GM23338 (cell line): ENCODE measurements at regions not wholly inside any gene's neighbourhood (a gene's known extent, or its start where the extent isn't known, plus 50 kb on each side); places are given as distances from the start of the nearest gene placed in this dataset.

Source experiments
- ATAC-seq: fragments of 200-7000 bp; cut with Tn5 transposase; 3 replicates; pipeline ENCODE4 v1.9.1; 2020
- DNase-seq: peaks from one replicate; pipeline ENCODE4 v3.0.0-alpha.2; 2015; ENCODE audit warnings: low spot score
- H2AFZ ChIP-seq: fragments of 200-600 bp; sonication (generic); 2 replicates; pipeline ENCODE4 v1.8.0; 2016; ENCODE audit warnings: antibody characterized with exemption, mild to moderate bottlenecking, moderate library complexity
- H3F3A ChIP-seq: fragments of 200-600 bp; sonication (generic); replicated peaks from 2 replicates; pipeline ENCODE4 v1.8.0; 2017; ENCODE audit warnings: antibody characterized with exemption, mixed run types, low read depth
- H3K27ac ChIP-seq: fragments of 200-600 bp; sonication (generic); 2 replicates; pipeline ENCODE4 v1.6.1; 2016; ENCODE audit warnings: low read depth
- H3K27me3 ChIP-seq: fragments of 200-600 bp; sonication (generic); 2 replicates; pipeline ENCODE4 v1.8.0; 2016; ENCODE audit warnings: mild to moderate bottlenecking, mixed run types, moderate library complexity; ENCODE audit not compliant: insufficient read depth
- H3K36me3 ChIP-seq: fragments of 200-600 bp; sonication (generic); 2 replicates; pipeline ENCODE4 v1.8.0; 2016; ENCODE audit warnings: mild to moderate bottlenecking; ENCODE audit not compliant: insufficient read depth
- H3K4me1 ChIP-seq: fragments of 200-600 bp; sonication (generic); 2 replicates; pipeline ENCODE4 v1.8.0; 2016; ENCODE audit warnings: mild to moderate bottlenecking, moderate library complexity; ENCODE audit not compliant: insufficient read depth
- H3K4me2 ChIP-seq: fragments of 200-600 bp; sonication (generic); 2 replicates; pipeline ENCODE4 v1.7.1; 2017; ENCODE audit warnings: mixed run types
- H3K4me3 ChIP-seq: fragments of 200-600 bp; sonication (generic); 2 replicates; pipeline ENCODE4 v1.6.1; 2016; ENCODE audit warnings: mixed run types
- H3K79me2 ChIP-seq: fragments of 200-600 bp; sonication (generic); replicated peaks from 2 replicates; pipeline ENCODE4 v1.8.0; 2017; ENCODE audit warnings: mild to moderate bottlenecking; ENCODE audit not compliant: insufficient read depth
- H3K9me2 ChIP-seq: fragments of 200-600 bp; sonication (generic); 2 replicates; pipeline ENCODE4 v1.8.0; 2017; ENCODE audit not compliant: insufficient read depth
- H4K20me1 ChIP-seq: fragments of 200-600 bp; sonication (generic); replicated peaks from 2 replicates; pipeline ENCODE4 v1.8.0; 2017; ENCODE audit warnings: mild to moderate bottlenecking; ENCODE audit not compliant: insufficient read depth
- H3K27ac Mint-ChIP-seq: 2 replicates; pipeline ENCODE4 v1.8.0; 2020; ENCODE audit warnings: inconsistent platforms, mild to moderate bottlenecking, moderate library complexity, mixed read lengths
- H3K27me3 Mint-ChIP-seq: 3 replicates; pipeline ENCODE4 v1.8.0; 2022; ENCODE audit warnings: low read depth, mild to moderate bottlenecking, moderate library complexity, mixed read lengths, inconsistent platforms; ENCODE audit not compliant: insufficient read depth, poor library complexity
- H3K36me3 Mint-ChIP-seq: 3 replicates; pipeline ENCODE4 v1.8.0; 2021; ENCODE audit warnings: low read depth, mild to moderate bottlenecking, inconsistent platforms, moderate library complexity, mixed read lengths
- H3K4me1 Mint-ChIP-seq: 3 replicates; pipeline ENCODE4 v1.8.0; 2020; ENCODE audit warnings: mild to moderate bottlenecking, inconsistent platforms, mixed read lengths
- H3K4me3 Mint-ChIP-seq: 3 replicates; pipeline ENCODE4 v1.8.0; 2021; ENCODE audit warnings: moderate library complexity, mild to moderate bottlenecking, inconsistent platforms, mixed read lengths
- H3K9me3 Mint-ChIP-seq: 3 replicates; pipeline ENCODE4 v1.8.0; 2020; ENCODE audit warnings: moderate library complexity, mild to moderate bottlenecking, inconsistent platforms, mixed read lengths
- CREB1 ChIP-seq: fragments of 250-450 bp; sonication (Bioruptor Pico); IDR thresholded peaks from 2 replicates; pipeline ENCODE4 v1.5.0; 2020; ENCODE audit warnings: low read depth, mild to moderate bottlenecking, moderate library complexity
- EZH2 ChIP-seq: fragments of 200-600 bp; sonication (generic); IDR thresholded peaks from one replicate; pipeline ENCODE4 v1.8.0; 2017; ENCODE audit warnings: antibody characterized with exemption, mild to moderate bottlenecking, low read depth; ENCODE audit not compliant: unreplicated experiment
- EZH2phosphoT487 ChIP-seq: fragments of 200-600 bp; sonication (generic); IDR thresholded peaks from one replicate; pipeline ENCODE4 v1.8.1; 2018; ENCODE audit warnings: antibody characterized with exemption; ENCODE audit not compliant: unreplicated experiment
- JUNB ChIP-seq: IDR thresholded peaks from one replicate; pipeline ENCODE4 v1.6.1; 2016; ENCODE audit warnings: antibody characterized with exemption; ENCODE audit not compliant: unreplicated experiment
- NANOG ChIP-seq: IDR thresholded peaks from 2 replicates; pipeline ENCODE4 v1.6.1; 2016; ENCODE audit warnings: antibody characterized with exemption, borderline replicate concordance
- POLR2AphosphoS5 ChIP-seq: IDR thresholded peaks from 2 replicates; pipeline ENCODE4 v1.6.1; 2016; ENCODE audit warnings: antibody characterized with exemption, low read depth
- REST ChIP-seq: IDR thresholded peaks from one replicate; pipeline ENCODE4 v1.6.1; 2018; ENCODE audit warnings: antibody characterized with exemption; ENCODE audit not compliant: unreplicated experiment
- STAT1 ChIP-seq: IDR thresholded peaks from one replicate; pipeline ENCODE4 v1.6.1; 2016; ENCODE audit warnings: antibody characterized with exemption; ENCODE audit not compliant: unreplicated experiment
- ZNF114 ChIP-seq: fragments of 250-450 bp; sonication (Bioruptor Pico); IDR thresholded peaks from 2 replicates; pipeline ENCODE4 v1.5.0; 2020; ENCODE audit warnings: mild to moderate bottlenecking, moderate library complexity
- ZNF331 ChIP-seq: fragments of 250-450 bp; sonication (Bioruptor Pico); IDR thresholded peaks from 2 replicates; pipeline ENCODE4 v1.5.0; 2020; ENCODE audit warnings: low read depth, mild to moderate bottlenecking, moderate library complexity
- TF ChIP-seq, protein P1 (sequence below): IDR thresholded peaks from 2 replicates; pipeline ENCODE4 v1.6.1; 2016; ENCODE audit warnings: antibody characterized with exemption
- TF ChIP-seq, protein P2 (sequence below): fragments of 250-450 bp; sonication (Bioruptor Pico); IDR thresholded peaks from 2 replicates; pipeline ENCODE4 v1.5.0; 2020; ENCODE audit warnings: mild to moderate bottlenecking, moderate library complexity
- TF ChIP-seq, protein P3 (sequence below), 2 experiments: fragments of 200-600 bp in 1 of 2; sonication (generic) in 1 of 2; conservative IDR thresholded peaks; 2 replicates each; pipeline versions ENCODE4 v1.5.1 to v1.6.1; 2016 to 2017; ENCODE audit warnings: antibody characterized with exemption in 2 of 2, low read depth in 2 of 2, mild to moderate bottlenecking in 2 of 2, moderate library complexity in 1 of 2

GRCh38 chr20:6395695-6396094, 272.9 kb upstream of the FERMT1 start (continued):
- TF ChIP-seq, protein P1, sequence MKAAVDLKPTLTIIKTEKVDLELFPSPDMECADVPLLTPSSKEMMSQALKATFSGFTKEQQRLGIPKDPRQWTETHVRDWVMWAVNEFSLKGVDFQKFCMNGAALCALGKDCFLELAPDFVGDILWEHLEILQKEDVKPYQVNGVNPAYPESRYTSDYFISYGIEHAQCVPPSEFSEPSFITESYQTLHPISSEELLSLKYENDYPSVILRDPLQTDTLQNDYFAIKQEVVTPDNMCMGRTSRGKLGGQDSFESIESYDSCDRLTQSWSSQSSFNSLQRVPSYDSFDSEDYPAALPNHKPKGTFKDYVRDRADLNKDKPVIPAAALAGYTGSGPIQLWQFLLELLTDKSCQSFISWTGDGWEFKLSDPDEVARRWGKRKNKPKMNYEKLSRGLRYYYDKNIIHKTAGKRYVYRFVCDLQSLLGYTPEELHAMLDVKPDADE = no peak

DNA sequence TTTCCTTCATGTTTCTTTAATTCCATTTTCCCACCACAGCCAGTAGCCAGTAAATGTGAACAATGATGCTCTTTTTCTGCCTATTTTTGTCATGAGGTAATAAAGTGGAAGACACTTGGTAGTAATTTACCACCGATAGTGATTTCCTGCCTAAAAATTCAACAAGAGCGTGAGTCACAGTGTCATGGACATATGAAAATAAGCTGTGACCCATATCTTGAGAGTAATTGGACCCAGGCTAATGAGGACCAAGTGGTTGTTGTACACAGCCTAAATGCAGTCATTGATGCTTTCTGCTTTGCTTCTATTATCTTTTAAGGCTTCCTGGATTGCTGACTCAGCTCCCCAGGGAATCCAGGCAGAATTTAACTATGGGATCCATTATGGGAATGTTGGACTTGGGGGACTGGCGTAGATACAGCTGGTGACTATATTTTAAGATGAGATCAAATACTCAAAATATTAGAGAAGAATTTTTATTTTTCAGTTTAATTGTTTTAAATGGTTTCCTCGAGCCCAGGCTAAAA, 265.9 kb upstream of the FERMT1 start:
- Mint-ChIP-seq H3K27me3 (no peaks in the 10 kb centered on the region), H3K4me1 (no peaks in the 10 kb centered on the region), H3K4me3 (no peak overlapping the region), H3K36me3 (no peaks in the 10 kb centered on the region), H3K9me3 (no peaks in the 10 kb centered on the region), H3K27ac (no peak overlapping the region)
- Histone ChIP-seq H3K36me3 (no peaks in the 10 kb centered on the region), H3K4me1 (0 out of 2 replicates have a peak, but pooled peaks cover 3% of the 10 kb centered on the region), H3K4me2 (no peak overlapping the region), H3F3A (no peaks in the 10 kb centered on the region), H3K4me3 (no peak overlapping the region), H3K9me2 (peaks cover 14% of the 10 kb centered on the region; the same call in 1 of the 2 replicates), H3K27me3 (no peaks in the 10 kb centered on the region), H3K27ac (no peak overlapping the region), H3K79me2 (no peaks in the 10 kb centered on the region), H2AFZ (no peak overlapping the region), H4K20me1 (no peaks in the 10 kb centered on the region)
- ATAC-seq (no peak), DNase-seq (no peak)
- TF ChIP-seq CREB1 (CRISPR knock-in tag) (no peak), ZNF114 (CRISPR knock-in tag) (no peak), POLR2AphosphoS5 (no peak), JUNB (no peak), REST (no peak), ZNF331 (CRISPR knock-in tag) (no peak), EZH2phosphoT487 (no peak), STAT1 (no peak), NANOG (no peak), EZH2 (no peak)
- TF ChIP-seq, protein P2, sequence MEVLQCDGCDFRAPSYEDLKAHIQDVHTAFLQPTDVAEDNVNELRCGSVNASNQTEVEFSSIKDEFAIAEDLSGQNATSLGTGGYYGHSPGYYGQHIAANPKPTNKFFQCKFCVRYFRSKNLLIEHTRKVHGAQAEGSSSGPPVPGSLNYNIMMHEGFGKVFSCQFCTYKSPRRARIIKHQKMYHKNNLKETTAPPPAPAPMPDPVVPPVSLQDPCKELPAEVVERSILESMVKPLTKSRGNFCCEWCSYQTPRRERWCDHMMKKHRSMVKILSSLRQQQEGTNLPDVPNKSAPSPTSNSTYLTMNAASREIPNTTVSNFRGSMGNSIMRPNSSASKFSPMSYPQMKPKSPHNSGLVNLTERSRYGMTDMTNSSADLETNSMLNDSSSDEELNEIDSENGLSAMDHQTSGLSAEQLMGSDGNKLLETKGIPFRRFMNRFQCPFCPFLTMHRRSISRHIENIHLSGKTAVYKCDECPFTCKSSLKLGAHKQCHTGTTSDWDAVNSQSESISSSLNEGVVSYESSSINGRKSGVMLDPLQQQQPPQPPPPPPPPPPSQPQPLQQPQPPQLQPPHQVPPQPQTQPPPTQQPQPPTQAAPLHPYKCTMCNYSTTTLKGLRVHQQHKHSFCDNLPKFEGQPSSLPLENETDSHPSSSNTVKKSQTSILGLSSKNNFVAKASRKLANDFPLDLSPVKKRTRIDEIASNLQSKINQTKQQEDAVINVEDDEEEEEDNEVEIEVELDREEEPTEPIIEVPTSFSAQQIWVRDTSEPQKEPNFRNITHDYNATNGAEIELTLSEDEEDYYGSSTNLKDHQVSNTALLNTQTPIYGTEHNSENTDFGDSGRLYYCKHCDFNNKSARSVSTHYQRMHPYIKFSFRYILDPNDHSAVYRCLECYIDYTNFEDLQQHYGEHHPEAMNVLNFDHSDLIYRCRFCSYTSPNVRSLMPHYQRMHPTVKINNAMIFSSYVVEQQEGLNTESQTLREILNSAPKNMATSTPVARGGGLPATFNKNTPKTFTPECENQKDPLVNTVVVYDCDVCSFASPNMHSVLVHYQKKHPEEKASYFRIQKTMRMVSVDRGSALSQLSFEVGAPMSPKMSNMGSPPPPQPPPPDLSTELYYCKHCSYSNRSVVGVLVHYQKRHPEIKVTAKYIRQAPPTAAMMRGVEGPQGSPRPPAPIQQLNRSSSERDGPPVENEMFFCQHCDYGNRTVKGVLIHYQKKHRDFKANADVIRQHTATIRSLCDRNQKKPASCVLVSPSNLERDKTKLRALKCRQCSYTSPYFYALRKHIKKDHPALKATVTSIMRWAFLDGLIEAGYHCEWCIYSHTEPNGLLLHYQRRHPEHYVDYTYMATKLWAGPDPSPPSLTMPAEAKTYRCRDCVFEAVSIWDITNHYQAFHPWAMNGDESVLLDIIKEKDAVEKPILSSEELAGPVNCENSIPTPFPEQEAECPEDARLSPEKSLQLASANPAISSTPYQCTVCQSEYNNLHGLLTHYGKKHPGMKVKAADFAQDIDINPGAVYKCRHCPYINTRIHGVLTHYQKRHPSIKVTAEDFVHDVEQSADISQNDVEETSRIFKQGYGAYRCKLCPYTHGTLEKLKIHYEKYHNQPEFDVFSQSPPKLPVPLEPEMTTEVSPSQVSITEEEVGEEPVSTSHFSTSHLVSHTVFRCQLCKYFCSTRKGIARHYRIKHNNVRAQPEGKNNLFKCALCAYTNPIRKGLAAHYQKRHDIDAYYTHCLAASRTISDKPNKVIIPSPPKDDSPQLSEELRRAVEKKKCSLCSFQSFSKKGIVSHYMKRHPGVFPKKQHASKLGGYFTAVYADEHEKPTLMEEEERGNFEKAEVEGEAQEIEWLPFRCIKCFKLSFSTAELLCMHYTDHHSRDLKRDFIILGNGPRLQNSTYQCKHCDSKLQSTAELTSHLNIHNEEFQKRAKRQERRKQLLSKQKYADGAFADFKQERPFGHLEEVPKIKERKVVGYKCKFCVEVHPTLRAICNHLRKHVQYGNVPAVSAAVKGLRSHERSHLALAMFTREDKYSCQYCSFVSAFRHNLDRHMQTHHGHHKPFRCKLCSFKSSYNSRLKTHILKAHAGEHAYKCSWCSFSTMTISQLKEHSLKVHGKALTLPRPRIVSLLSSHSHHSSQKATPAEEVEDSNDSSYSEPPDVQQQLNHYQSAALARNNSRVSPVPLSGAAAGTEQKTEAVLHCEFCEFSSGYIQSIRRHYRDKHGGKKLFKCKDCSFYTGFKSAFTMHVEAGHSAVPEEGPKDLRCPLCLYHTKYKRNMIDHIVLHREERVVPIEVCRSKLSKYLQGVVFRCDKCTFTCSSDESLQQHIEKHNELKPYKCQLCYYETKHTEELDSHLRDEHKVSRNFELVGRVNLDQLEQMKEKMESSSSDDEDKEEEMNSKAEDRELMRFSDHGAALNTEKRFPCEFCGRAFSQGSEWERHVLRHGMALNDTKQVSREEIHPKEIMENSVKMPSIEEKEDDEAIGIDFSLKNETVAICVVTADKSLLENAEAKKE = no peak
- TF ChIP-seq, protein P3, sequence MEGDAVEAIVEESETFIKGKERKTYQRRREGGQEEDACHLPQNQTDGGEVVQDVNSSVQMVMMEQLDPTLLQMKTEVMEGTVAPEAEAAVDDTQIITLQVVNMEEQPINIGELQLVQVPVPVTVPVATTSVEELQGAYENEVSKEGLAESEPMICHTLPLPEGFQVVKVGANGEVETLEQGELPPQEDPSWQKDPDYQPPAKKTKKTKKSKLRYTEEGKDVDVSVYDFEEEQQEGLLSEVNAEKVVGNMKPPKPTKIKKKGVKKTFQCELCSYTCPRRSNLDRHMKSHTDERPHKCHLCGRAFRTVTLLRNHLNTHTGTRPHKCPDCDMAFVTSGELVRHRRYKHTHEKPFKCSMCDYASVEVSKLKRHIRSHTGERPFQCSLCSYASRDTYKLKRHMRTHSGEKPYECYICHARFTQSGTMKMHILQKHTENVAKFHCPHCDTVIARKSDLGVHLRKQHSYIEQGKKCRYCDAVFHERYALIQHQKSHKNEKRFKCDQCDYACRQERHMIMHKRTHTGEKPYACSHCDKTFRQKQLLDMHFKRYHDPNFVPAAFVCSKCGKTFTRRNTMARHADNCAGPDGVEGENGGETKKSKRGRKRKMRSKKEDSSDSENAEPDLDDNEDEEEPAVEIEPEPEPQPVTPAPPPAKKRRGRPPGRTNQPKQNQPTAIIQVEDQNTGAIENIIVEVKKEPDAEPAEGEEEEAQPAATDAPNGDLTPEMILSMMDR (conservative IDR thresholded peaks at IDR 0.05; ENCODE audit: low read depth in 2 of 2) = no peak
